Fibroblast of lung (primary cell): ENCODE measurements at regions not wholly inside any gene's neighbourhood (a gene's known extent, or its start where the extent isn't known, plus 50 kb on each side); places are given as distances from the start of the nearest gene placed in this dataset.

Experiments
- DNase-seq, 2 donors: peaks; one replicate each; pipeline versions ENCODE4 v3.0.0 to v3.0.0-alpha.2; 2010; ENCODE audit warnings: low read depth in 2 of 2
- H2AFZ ChIP-seq: 2 replicates; pipeline ENCODE4 v1.5.1; 2012; ENCODE audit warnings: low read length, control low read depth, inconsistent platforms
- H3K27ac ChIP-seq: 2 replicates; pipeline ENCODE4 v1.5.1; 2011; ENCODE audit warnings: low read length, control low read depth; ENCODE audit not compliant: insufficient read depth
- H3K27me3 ChIP-seq: 2 replicates; pipeline ENCODE4 v1.5.1; 2011; ENCODE audit warnings: mild to moderate bottlenecking, low read length; ENCODE audit not compliant: control insufficient read depth, insufficient read depth
- H3K36me3 ChIP-seq: 2 replicates; pipeline ENCODE4 v1.5.1; 2011; ENCODE audit warnings: low read length; ENCODE audit not compliant: control insufficient read depth, insufficient read depth
- H3K4me1 ChIP-seq: 2 replicates; pipeline ENCODE4 v1.5.1; 2011; ENCODE audit warnings: low read length; ENCODE audit not compliant: control insufficient read depth, insufficient read depth; ENCODE audit errors: extremely low read depth
- H3K4me2 ChIP-seq: 2 replicates; pipeline ENCODE4 v1.5.1; 2011; ENCODE audit warnings: low read length, control low read depth; ENCODE audit not compliant: insufficient read depth; ENCODE audit errors: extremely low read depth
- H3K4me3 ChIP-seq, 4 experiments: fragments of 200-600 bp in 1 of 4; sonication (generic) in 1 of 4; replicated peaks in 1 of 4; 2 replicates each; pipeline ENCODE4 v1.5.1; 2011 to 2016; ENCODE audit warnings: low read length in 4 of 4, low read depth in 3 of 4, mild to moderate bottlenecking in 3 of 4, control low read depth in 2 of 4, inconsistent platforms in 1 of 4, mixed read lengths in 1 of 4; ENCODE audit not compliant: insufficient read depth in 1 of 4; ENCODE audit errors: control extremely low read depth in 1 of 4
- H3K79me2 ChIP-seq: 2 replicates; pipeline ENCODE4 v1.5.1; 2012; ENCODE audit warnings: mild to moderate bottlenecking, low read length, inconsistent platforms; ENCODE audit not compliant: control insufficient read depth, insufficient read depth
- H3K9ac ChIP-seq: 2 replicates; pipeline ENCODE4 v1.5.1; 2011; ENCODE audit warnings: mild to moderate bottlenecking, low read length, control low read depth; ENCODE audit not compliant: insufficient read depth
- H3K9me3 ChIP-seq: 2 replicates; pipeline ENCODE4 v1.5.1; 2012; ENCODE audit warnings: low read depth, low read length; ENCODE audit not compliant: control insufficient read depth, insufficient read depth
- H4K20me1 ChIP-seq: 2 replicates; pipeline ENCODE4 v1.5.1; 2011; ENCODE audit warnings: low read length; ENCODE audit not compliant: control insufficient read depth, insufficient read depth; ENCODE audit errors: extremely low read depth
- EZH2 ChIP-seq: IDR thresholded peaks from 2 replicates; pipeline ENCODE4 v1.5.1; 2012; ENCODE audit warnings: low read length, control low read depth, mild to moderate bottlenecking; ENCODE audit errors: missing control alignments
- TF ChIP-seq, protein P1 (sequence below), 2 donors: IDR thresholded peaks in 1 of 2; conservative IDR thresholded peaks in 1 of 2; 1 replicate in 1 of 2; 2 replicates in 1 of 2; pipeline ENCODE4 v1.5.1; 2011 to 2012; ENCODE audit warnings: low read length in 2 of 2, control low read depth in 1 of 2, inconsistent platforms in 1 of 2, low read depth in 1 of 2, mild to moderate bottlenecking in 1 of 2

DNA sequence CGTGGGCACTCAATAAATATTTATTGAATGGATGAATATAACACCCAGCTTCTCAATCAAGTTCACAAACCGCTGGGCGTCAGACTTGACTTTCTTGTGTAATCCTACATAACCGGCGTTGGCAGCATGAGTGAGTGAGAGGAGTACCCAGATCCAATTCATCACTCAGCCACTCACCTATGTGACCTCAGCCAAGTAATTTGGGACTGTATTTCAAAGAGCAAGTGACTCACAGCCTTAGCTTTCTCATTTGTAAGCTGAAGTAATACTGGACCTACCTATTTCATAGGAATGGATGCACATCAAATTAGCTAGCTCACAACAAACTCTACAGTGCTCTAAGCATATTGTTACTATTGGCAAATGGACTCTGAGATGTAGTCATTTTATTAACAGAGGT is 53.8 kb upstream of the FAM204A start:
- H3K4me1 ChIP-seq, result no peaks in the 10 kb centered on the region
- DNase-seq, result no peak
- H3K27ac ChIP-seq, result no peak overlapping the region
- H4K20me1 ChIP-seq, result no peaks in the 10 kb centered on the region
- H3K9ac ChIP-seq, result no peak overlapping the region
- H3K27me3 ChIP-seq, result no peaks in the 10 kb centered on the region
- H3K9me3 ChIP-seq, result no peaks in the 10 kb centered on the region
- no peak overlapping the region for H2AFZ ChIP-seq
- H3K36me3 ChIP-seq, result no peaks in the 10 kb centered on the region
- no peak overlapping the region for H3K4me3 ChIP-seq
- TF ChIP-seq, protein P1, sequence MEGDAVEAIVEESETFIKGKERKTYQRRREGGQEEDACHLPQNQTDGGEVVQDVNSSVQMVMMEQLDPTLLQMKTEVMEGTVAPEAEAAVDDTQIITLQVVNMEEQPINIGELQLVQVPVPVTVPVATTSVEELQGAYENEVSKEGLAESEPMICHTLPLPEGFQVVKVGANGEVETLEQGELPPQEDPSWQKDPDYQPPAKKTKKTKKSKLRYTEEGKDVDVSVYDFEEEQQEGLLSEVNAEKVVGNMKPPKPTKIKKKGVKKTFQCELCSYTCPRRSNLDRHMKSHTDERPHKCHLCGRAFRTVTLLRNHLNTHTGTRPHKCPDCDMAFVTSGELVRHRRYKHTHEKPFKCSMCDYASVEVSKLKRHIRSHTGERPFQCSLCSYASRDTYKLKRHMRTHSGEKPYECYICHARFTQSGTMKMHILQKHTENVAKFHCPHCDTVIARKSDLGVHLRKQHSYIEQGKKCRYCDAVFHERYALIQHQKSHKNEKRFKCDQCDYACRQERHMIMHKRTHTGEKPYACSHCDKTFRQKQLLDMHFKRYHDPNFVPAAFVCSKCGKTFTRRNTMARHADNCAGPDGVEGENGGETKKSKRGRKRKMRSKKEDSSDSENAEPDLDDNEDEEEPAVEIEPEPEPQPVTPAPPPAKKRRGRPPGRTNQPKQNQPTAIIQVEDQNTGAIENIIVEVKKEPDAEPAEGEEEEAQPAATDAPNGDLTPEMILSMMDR (conservative IDR thresholded peaks at IDR 0.05 in 1 of 2, IDR thresholded peaks at IDR 0.05 in 1 of 2; ENCODE audit: low read depth in 1 of 2, low read length in 2 of 2), result no peak
- no peak for TF ChIP-seq EZH2
- no peaks in the 10 kb centered on the region for H3K79me2 ChIP-seq
- H3K4me2 ChIP-seq, result no peak overlapping the region

DNA sequence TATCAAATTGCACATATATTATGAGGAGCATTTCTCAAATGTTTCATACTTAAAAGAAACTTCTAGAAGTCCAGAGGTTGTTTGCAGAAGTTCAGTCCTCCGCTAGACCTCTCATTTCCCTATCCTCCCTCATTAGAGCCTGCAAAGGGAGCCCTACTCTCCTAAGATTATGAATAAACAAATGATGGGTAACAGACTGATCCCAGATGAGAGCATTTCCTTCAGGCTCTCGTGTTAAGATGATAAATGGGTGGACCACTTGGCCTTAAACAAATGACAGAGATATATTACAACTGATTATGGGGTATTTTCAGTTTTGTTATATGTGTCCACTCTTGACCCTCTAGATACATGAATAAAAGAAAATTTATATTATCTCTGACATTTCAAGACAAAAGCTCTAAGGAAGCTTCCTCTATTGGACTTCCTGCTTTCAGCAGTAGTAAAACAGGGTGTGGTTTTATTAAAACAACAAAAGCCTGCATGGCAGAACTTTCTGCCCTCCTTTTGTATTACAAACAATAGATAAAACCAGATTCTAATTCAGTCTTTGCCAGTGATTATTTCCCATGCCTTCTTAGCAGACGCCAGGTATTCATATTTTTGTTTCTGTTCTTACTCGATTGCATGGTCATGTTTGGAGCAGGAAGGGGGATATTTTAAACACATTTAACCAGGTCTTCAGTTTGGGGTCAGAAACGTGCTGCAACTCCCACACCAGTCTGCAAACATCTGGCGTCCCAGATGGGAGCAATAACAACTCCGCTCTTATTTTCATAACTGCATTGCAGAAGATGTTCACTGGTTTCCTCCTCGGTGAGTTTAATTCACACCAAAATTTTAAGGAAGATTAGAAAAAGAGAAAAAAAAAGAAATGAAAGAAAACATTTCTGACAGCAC is 52.4 kb upstream of the FAM204A start:
- Histone ChIP-seq H3K27ac (no peak overlapping the region), H2AFZ (no peak overlapping the region)

DNA sequence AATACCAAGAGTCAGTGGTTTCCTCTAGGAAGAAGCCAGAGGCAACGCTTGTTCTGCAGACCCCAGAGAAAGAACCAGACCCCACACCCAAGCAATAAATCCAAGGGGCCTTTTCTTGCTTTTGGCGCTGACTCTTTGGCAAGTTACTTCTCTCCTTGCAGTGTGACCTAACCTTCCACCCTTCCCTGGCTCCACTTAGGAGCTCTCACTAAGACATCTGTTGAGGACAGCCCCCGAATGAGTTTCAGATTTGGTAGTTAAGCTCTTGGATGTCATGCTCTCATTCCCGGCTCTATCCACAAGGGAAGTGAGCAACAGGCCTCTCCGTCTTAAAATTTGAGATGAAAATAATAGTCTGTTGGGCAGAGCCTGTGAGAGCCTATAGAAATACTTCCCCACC is 50.6 kb upstream of the FAM204A start:
- no peaks in the 10 kb centered on the region for H4K20me1 ChIP-seq
- H3K4me1 ChIP-seq, result no peaks in the 10 kb centered on the region
- H3K4me2 ChIP-seq, result no peak overlapping the region
- H3K9me3 ChIP-seq, result no peaks in the 10 kb centered on the region
- no peak overlapping the region for H3K27ac ChIP-seq
- no peak for TF ChIP-seq EZH2
- TF ChIP-seq, protein P1 (conservative IDR thresholded peaks at IDR 0.05 in 1 of 2, IDR thresholded peaks at IDR 0.05 in 1 of 2; ENCODE audit: low read depth in 1 of 2, low read length in 2 of 2), result no peak
- no peak overlapping the region for H2AFZ ChIP-seq
- H3K36me3 ChIP-seq, result no peaks in the 10 kb centered on the region
- DNase-seq, result no peak
- no peak overlapping the region for H3K9ac ChIP-seq
- no peaks in the 10 kb centered on the region for H3K27me3 ChIP-seq
- H3K79me2 ChIP-seq, result no peaks in the 10 kb centered on the region
- no peak overlapping the region for H3K4me3 ChIP-seq

More for the DNA sequence above, 52.4 kb upstream of the FAM204A start:
- Histone ChIP-seq H3K27me3 (no peaks in the 10 kb centered on the region), H3K4me1 (no peaks in the 10 kb centered on the region), H3K4me2 (no peak overlapping the region), H4K20me1 (no peaks in the 10 kb centered on the region), H3K9me3 (no peaks in the 10 kb centered on the region), H3K9ac (no peak overlapping the region), H3K4me3 (no peak overlapping the region), H3K36me3 (no peaks in the 10 kb centered on the region), H3K79me2 (no peaks in the 10 kb centered on the region)
- TF ChIP-seq EZH2, result no peak
- TF ChIP-seq, protein P1 (conservative IDR thresholded peaks at IDR 0.05 in 1 of 2, IDR thresholded peaks at IDR 0.05 in 1 of 2; ENCODE audit: low read depth in 1 of 2, low read length in 2 of 2), result no peak
- no peak for DNase-seq
